A549 (cell line): ENCODE measurements at regions not wholly inside any gene's neighbourhood (a gene's known extent, or its start where the extent isn't known, plus 50 kb on each side); places are given as distances from the start of the nearest gene placed in this dataset.

Experiments
- ATAC-seq, 2 experiments: fragments of 200-7000 bp in 1 of 2; fragments of >200 bp in 1 of 2; cut with Nextera tagmentation in 1 of 2; cut with Tn5 transposase in 1 of 2; 3 replicates each; pipeline versions ENCODE4 v1.8.0 to v1.9.1; 2018 to 2020; ENCODE audit warnings: mild to moderate bottlenecking in 1 of 2, moderate library complexity in 1 of 2
- CTCF ChIA-PET: fragments of 300-600 bp; sonication (Branson Sonifier 250); formaldehyde crosslinking; extraction: SDS; loops from one replicate; lab custom pipeline; 2021; ENCODE audit warnings: antibody characterized with exemption, inconsistent platforms; lab: Yijun Ruan, JAX
- POLR2A ChIA-PET: fragments of 350-600 bp; formaldehyde crosslinking; extraction: SDS; loops from one replicate; lab custom pipeline; 2021; ENCODE audit warnings: antibody characterized with exemption, inconsistent platforms; lab: Yijun Ruan, JAX
- DNase-seq, 2 experiments: peaks; one replicate each; pipeline versions ENCODE4 v3.0.0 to v3.0.0-alpha.2; 2011 to 2016; ENCODE audit warnings: low read depth in 1 of 2, low spot score in 1 of 2
- FAIRE-seq: peaks from 2 replicates; lab custom pipeline; 2011; peaks lifted over from hg19 to GRCh38; lab: Jason Lieb, UNC
- H3K27ac ChIP-seq, 2 experiments: fragments of >200 bp; sonication (Bioruptor Twin); formaldehyde crosslinking; 3 replicates each; pipeline ENCODE4 v1.5.1; 2016 to 2017
- H3K4me1 ChIP-seq: fragments of >200 bp; sonication (Bioruptor Twin); formaldehyde crosslinking; 3 replicates; pipeline ENCODE4 v1.6.1; 2016
- H3K4me2 ChIP-seq: fragments of >200 bp; sonication (Bioruptor Twin); formaldehyde crosslinking; 3 replicates; pipeline ENCODE4 v1.6.1; 2016
- H3K4me3 ChIP-seq: fragments of >200 bp; sonication (Bioruptor Twin); formaldehyde crosslinking; 3 replicates; pipeline ENCODE4 v1.5.1; 2016
- H3K9me3 ChIP-seq: fragments of >200 bp; sonication (Bioruptor Twin); formaldehyde crosslinking; 3 replicates; pipeline ENCODE4 v1.6.1; 2016
- ELK1 ChIP-seq: fragments of 150-350 bp; IDR thresholded peaks from 2 replicates; pipeline ENCODE4 v1.6.1; 2014; ENCODE audit warnings: low read depth, mild to moderate bottlenecking, low read length
- FOSB ChIP-seq: fragments of 250-450 bp; sonication (Bioruptor Pico); IDR thresholded peaks from 2 replicates; pipeline ENCODE4 v1.5.0; 2020; ENCODE audit warnings: mild to moderate bottlenecking, moderate library complexity
- HES2 ChIP-seq: fragments of >200 bp; sonication (Bioruptor Twin); formaldehyde crosslinking; IDR thresholded peaks from 2 replicates; pipeline ENCODE4 v1.6.1; 2016
- HMGXB4 ChIP-seq: fragments of 250-450 bp; sonication (Bioruptor Pico); IDR thresholded peaks from 2 replicates; pipeline ENCODE4 v1.5.0; 2021; ENCODE audit warnings: mild to moderate bottlenecking, moderate library complexity, borderline replicate concordance
- HOXB13 ChIP-seq: fragments of 250-450 bp; sonication (Bioruptor Pico); IDR thresholded peaks from 2 replicates; pipeline ENCODE4 v1.5.0; 2020; ENCODE audit warnings: low read depth, mild to moderate bottlenecking, moderate library complexity
- KDM5A ChIP-seq: fragments of 200-600 bp; sonication (generic); IDR thresholded peaks from 2 replicates; pipeline ENCODE4 v1.6.1; 2016; ENCODE audit warnings: antibody characterized with exemption, mild to moderate bottlenecking
- NR3C1 ChIP-seq: fragments of >200 bp; sonication (Bioruptor Twin); formaldehyde crosslinking; IDR thresholded peaks from 3 replicates; pipeline ENCODE4 v1.6.1; 2017
- PBX3 ChIP-seq: IDR thresholded peaks from 2 replicates; pipeline ENCODE4 v1.6.1; 2012
- PHF8 ChIP-seq: fragments of 200-600 bp; sonication (generic); IDR thresholded peaks from 2 replicates; pipeline ENCODE4 v1.6.1; 2016; ENCODE audit warnings: low read depth, mild to moderate bottlenecking, antibody characterized with exemption, moderate library complexity, borderline replicate concordance
- POLR2AphosphoS2 ChIP-seq: conservative IDR thresholded peaks from 2 replicates; pipeline ENCODE4 v1.6.1; 2012; ENCODE audit warnings: low read length, improper control_type of control experiment, inconsistent platforms
- RARB ChIP-seq: fragments of 250-450 bp; sonication (Bioruptor Pico); IDR thresholded peaks from 2 replicates; pipeline ENCODE4 v1.8.0; 2021; ENCODE audit warnings: mild to moderate bottlenecking, moderate library complexity
- REST ChIP-seq: fragments of 200-600 bp; sonication (generic); IDR thresholded peaks from 2 replicates; pipeline ENCODE4 v1.6.1; 2016; ENCODE audit warnings: antibody characterized with exemption, mild to moderate bottlenecking, moderate library complexity
- RFX5 ChIP-seq: fragments of 450-650 bp; IDR thresholded peaks from 2 replicates; pipeline ENCODE4 v1.7.1; 2014; ENCODE audit warnings: antibody characterized with exemption, mild to moderate bottlenecking, moderate library complexity
- TP53 ChIP-seq: fragments of 250-450 bp; sonication (Bioruptor Pico); IDR thresholded peaks from 2 replicates; pipeline ENCODE4 v1.5.0; 2021; ENCODE audit warnings: mild to moderate bottlenecking, moderate library complexity
- ZNF302 ChIP-seq: fragments of 250-450 bp; sonication (Bioruptor Pico); IDR thresholded peaks from 2 replicates; pipeline ENCODE4 v1.9.0; 2021; ENCODE audit warnings: inconsistent platforms, mild to moderate bottlenecking, moderate library complexity
- WGBS: methylation state at CpG from one replicate; pipeline ENCODE4 v1.1.6; 2017; ENCODE audit errors: missing lambda C conversion rate; 5-methylcytosine and 5-hydroxymethylcytosine counted together

GRCh38 chr15:92780843-92781242 lies 119.3 kb upstream of the CHD2 start:
- POLR2A ChIA-PET = no interaction called here
- DNase-seq = peak in 1 of 2 experiments; percentile 33

GRCh38 chr15:92781925-92782453 lies 118.1 kb upstream of the CHD2 start:
- TF ChIP-seq HMGXB4 (CRISPR knock-in tag) (no peak), HES2 (no peak), KDM5A (no peak), RARB (CRISPR knock-in tag) (no peak), RFX5 (no peak), PHF8 (no peak), ZNF302 (no peak), ELK1 (no peak), PBX3 (no peak), FOSB (CRISPR knock-in tag) (no peak), TP53 (CRISPR knock-in tag) (no peak)
- no peak overlapping the region for H3K27ac ChIP-seq
- H3K4me1 ChIP-seq = no peaks in the 10 kb centered on the region
- no peak overlapping the region for H3K4me2 ChIP-seq
- no peak for DNase-seq
- H3K9me3 ChIP-seq = no peaks in the 10 kb centered on the region
- FAIRE-seq = no peak
- ChIA-PET POLR2A (no interaction called here), CTCF (interaction anchor here (0.6 to 8.3 kb wide), 3 partner anchors 15 to 186 kb away, joined by 3 to 72 read pairs (median 3); no protein-coding TSS in a partner anchor)
- no peak overlapping the region for H3K4me3 ChIP-seq
- ATAC-seq = no peak
- WGBS = 87% methylated on average over 4 of the region's 4 CpGs

More at GRCh38 chr15:92780843-92781242, 119.3 kb upstream of the CHD2 start:
- no peaks in the 10 kb centered on the region for H3K9me3 ChIP-seq
- H3K27ac ChIP-seq = no peak overlapping the region
- no peak for TF ChIP-seq NR3C1
- TF ChIP-seq REST = no peak
- no peak for TF ChIP-seq HOXB13 (CRISPR knock-in tag)
- TF ChIP-seq POLR2AphosphoS2 = no peak
- H3K4me3 ChIP-seq = no peak overlapping the region
- H3K4me1 ChIP-seq = no peaks in the 10 kb centered on the region
- FAIRE-seq (no peak), ATAC-seq (0 out of 6 replicates have a peak, but pooled peaks of 1 of the 2 experiments have one; percentile 26)
- CTCF ChIA-PET = interaction anchor here (1.2 kb wide), 1 partner anchor 66 kb away, joined by 3 read pairs; no protein-coding TSS in a partner anchor
- 91% methylated on average over 3 of the region's 3 CpGs for WGBS
- H3K4me2 ChIP-seq = no peak overlapping the region
